ENCODE measurements at regions not wholly inside any gene's neighbourhood (a gene's known extent, or its start where the extent isn't known, plus 50 kb on each side); places are given as distances from the start of the nearest gene placed in this dataset.

DNA sequence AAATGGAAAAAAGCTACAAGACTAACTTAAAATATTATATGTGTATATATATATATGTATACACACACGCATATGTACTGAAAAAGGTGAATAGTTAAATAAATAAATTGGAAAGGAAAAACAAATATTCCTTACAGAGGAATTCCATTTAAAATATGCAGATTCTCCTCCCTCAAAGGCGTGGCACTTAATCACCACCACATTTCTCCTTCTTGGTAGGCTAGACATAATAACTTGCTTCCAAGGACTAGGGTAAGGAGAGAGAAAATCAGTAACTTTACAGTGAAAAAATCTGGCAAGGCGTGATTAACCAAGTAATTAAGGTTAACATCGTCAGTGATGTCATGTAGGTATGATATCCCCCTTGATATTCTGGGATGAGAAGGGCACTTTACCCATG lies 84.0 kb upstream of the USP25 start:
- 97 to 99% methylated on average over 2 to 3 of the region's 4 CpGs for WGBS, 2 experiments
- Histone ChIP-seq H3K27me3 (ENCODE audit: control insufficient read depth, insufficient read depth, low read length, poor library complexity, severe bottlenecking) (no peaks in the 10 kb centered on the region), H3K9me3 (ENCODE audit: control insufficient read depth, low read length) (no peaks in the 10 kb centered on the region), H3K27ac (ENCODE audit: insufficient read depth, low read depth, low read length, poor library complexity, severe bottlenecking) (no peak overlapping the region), H3K4me3 (ENCODE audit: insufficient read depth, low read depth, low read length) (no peak overlapping the region), H3K4me1 (ENCODE audit: control insufficient read depth, insufficient read depth, low read length) (no peaks in the 10 kb centered on the region), H3K36me3 (ENCODE audit: control insufficient read depth, insufficient read depth, low read length) (no peaks in the 10 kb centered on the region)

GRCh38 chr21:15650735-15651134 lies 79.0 kb upstream of the USP25 start:
- no peaks in the 10 kb centered on the region for H3K27me3 ChIP-seq (ENCODE audit: control insufficient read depth, insufficient read depth, low read length, poor library complexity, severe bottlenecking)
- no peaks in the 10 kb centered on the region for H3K9me3 ChIP-seq (ENCODE audit: control insufficient read depth, low read length)
- H3K27ac ChIP-seq (ENCODE audit: insufficient read depth, low read depth, low read length, poor library complexity, severe bottlenecking): no peak overlapping the region
- WGBS, 2 experiments: 93 to 97% methylated on average over 3 of the region's 3 CpGs
- no peaks in the 10 kb centered on the region for H3K36me3 ChIP-seq (ENCODE audit: control insufficient read depth, insufficient read depth, low read length)
- H3K4me1 ChIP-seq (ENCODE audit: control insufficient read depth, insufficient read depth, low read length): no peaks in the 10 kb centered on the region
- H3K4me3 ChIP-seq (ENCODE audit: insufficient read depth, low read depth, low read length): no peak overlapping the region

DNA sequence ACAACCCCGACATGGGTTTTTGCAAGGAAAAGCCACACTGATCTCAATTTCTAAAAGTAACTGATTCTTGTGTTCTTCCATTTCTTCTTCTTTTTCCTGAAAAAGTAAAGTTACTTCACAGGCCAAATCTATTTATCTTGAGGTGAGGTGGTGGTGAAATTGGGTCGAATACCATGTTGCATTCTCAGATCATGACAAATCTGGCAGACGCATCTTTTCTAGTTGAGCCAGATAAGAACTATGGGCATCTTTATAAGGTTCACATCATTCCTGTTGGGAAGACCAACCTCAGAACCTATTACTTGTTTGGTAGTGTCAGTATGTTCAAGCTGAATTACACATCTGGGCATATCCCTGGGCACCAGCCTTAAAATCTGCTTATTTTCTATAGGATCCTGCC lies 78.6 kb upstream of the USP25 start:
- no peaks in the 10 kb centered on the region for H3K9me3 ChIP-seq (ENCODE audit: control insufficient read depth, low read length)
- H3K36me3 ChIP-seq (ENCODE audit: control insufficient read depth, insufficient read depth, low read length): no peaks in the 10 kb centered on the region
- H3K4me3 ChIP-seq (ENCODE audit: insufficient read depth, low read depth, low read length): no peak overlapping the region
- H3K4me1 ChIP-seq (ENCODE audit: control insufficient read depth, insufficient read depth, low read length): no peaks in the 10 kb centered on the region
- no peaks in the 10 kb centered on the region for H3K27me3 ChIP-seq (ENCODE audit: control insufficient read depth, insufficient read depth, low read length, poor library complexity, severe bottlenecking)
- WGBS, 2 experiments: 64 to 65% methylated on average over 3 of the region's 3 CpGs
- no peak overlapping the region for H3K27ac ChIP-seq (ENCODE audit: insufficient read depth, low read depth, low read length, poor library complexity, severe bottlenecking)

GRCh38 chr21:15653710-15654109 lies 76.1 kb upstream of the USP25 start:
- WGBS, 2 experiments: 93 to 97% methylated on average over 2 of the region's 2 CpGs
- Histone ChIP-seq H3K4me3 (ENCODE audit: insufficient read depth, low read depth, low read length) (no peak overlapping the region), H3K9me3 (ENCODE audit: control insufficient read depth, low read length) (no peaks in the 10 kb centered on the region), H3K4me1 (ENCODE audit: control insufficient read depth, insufficient read depth, low read length) (no peaks in the 10 kb centered on the region), H3K36me3 (ENCODE audit: control insufficient read depth, insufficient read depth, low read length) (no peaks in the 10 kb centered on the region), H3K27me3 (ENCODE audit: control insufficient read depth, insufficient read depth, low read length, poor library complexity, severe bottlenecking) (no peaks in the 10 kb centered on the region), H3K27ac (ENCODE audit: insufficient read depth, low read depth, low read length, poor library complexity, severe bottlenecking) (no peak overlapping the region)

GRCh38 chr21:15654171-15654570 lies 75.6 kb upstream of the USP25 start:
- Histone ChIP-seq H3K36me3 (ENCODE audit: control insufficient read depth, insufficient read depth, low read length) (no peaks in the 10 kb centered on the region), H3K4me3 (ENCODE audit: insufficient read depth, low read depth, low read length) (no peak overlapping the region), H3K9me3 (ENCODE audit: control insufficient read depth, low read length) (no peaks in the 10 kb centered on the region), H3K27me3 (ENCODE audit: control insufficient read depth, insufficient read depth, low read length, poor library complexity, severe bottlenecking) (no peaks in the 10 kb centered on the region), H3K27ac (ENCODE audit: insufficient read depth, low read depth, low read length, poor library complexity, severe bottlenecking) (no peak overlapping the region), H3K4me1 (ENCODE audit: control insufficient read depth, insufficient read depth, low read length) (no peaks in the 10 kb centered on the region)
- 96% methylated on average over 6 of the region's 6 CpGs for WGBS, 2 experiments

DNA sequence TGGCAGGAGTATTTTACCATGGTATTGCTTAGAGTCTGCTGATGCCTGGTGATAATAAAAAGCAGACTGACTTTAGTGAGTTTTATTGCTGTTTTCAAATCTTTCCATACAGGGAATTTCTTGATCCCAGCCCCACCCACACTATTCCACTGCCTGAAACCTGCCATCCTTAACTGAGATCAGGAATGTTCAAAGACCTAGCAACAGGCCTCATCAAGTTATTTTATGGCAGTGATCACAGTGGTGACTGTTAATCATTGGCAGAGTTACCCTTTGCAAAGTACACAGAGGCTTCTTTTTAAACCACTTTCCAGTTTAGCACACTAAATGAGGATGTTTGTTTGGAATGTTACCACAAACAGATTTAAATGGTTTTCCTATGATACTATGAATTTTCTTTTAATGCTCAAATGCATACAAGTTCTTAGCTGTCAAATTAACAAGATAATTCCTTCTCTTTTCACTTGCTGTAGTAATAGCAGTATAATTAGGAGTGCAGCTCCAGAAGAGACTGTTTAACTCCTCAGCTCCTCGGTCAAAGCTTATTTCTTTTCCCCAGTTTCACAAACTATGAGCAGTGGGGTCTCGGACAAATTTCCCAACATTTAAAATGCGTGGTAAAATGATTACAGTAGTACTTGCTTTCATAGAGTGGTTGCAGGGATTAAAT lies 69.9 kb upstream of the USP25 start:
- Histone ChIP-seq H3K27ac (ENCODE audit: insufficient read depth, low read depth, low read length, poor library complexity, severe bottlenecking) (no peak overlapping the region), H3K4me3 (ENCODE audit: insufficient read depth, low read depth, low read length) (no peak overlapping the region)
- WGBS, 2 experiments: 95 to 100% methylated on average over 3 of the region's 3 CpGs

GRCh38 chr21:15660423-15660804 lies 69.4 kb upstream of the USP25 start:
- Histone ChIP-seq H3K36me3 (ENCODE audit: control insufficient read depth, insufficient read depth, low read length) (no peaks in the 10 kb centered on the region), H3K9me3 (ENCODE audit: control insufficient read depth, low read length) (no peaks in the 10 kb centered on the region), H3K27me3 (ENCODE audit: control insufficient read depth, insufficient read depth, low read length, poor library complexity, severe bottlenecking) (no peaks in the 10 kb centered on the region), H3K27ac (ENCODE audit: insufficient read depth, low read depth, low read length, poor library complexity, severe bottlenecking) (no peak overlapping the region), H3K4me1 (ENCODE audit: control insufficient read depth, insufficient read depth, low read length) (no peaks in the 10 kb centered on the region), H3K4me3 (ENCODE audit: insufficient read depth, low read depth, low read length) (no peak overlapping the region)
- WGBS, 2 experiments: 93 to 97% methylated on average over 2 of the region's 2 CpGs

More for the DNA sequence above, 69.9 kb upstream of the USP25 start:
- H3K27me3 ChIP-seq (ENCODE audit: control insufficient read depth, insufficient read depth, low read length, poor library complexity, severe bottlenecking): no peaks in the 10 kb centered on the region
- no peaks in the 10 kb centered on the region for H3K4me1 ChIP-seq (ENCODE audit: control insufficient read depth, insufficient read depth, low read length)
- no peaks in the 10 kb centered on the region for H3K36me3 ChIP-seq (ENCODE audit: control insufficient read depth, insufficient read depth, low read length)
- H3K9me3 ChIP-seq (ENCODE audit: control insufficient read depth, low read length): no peaks in the 10 kb centered on the region

GRCh38 chr21:15667010-15667409 lies 62.8 kb upstream of the USP25 start:
- no peaks in the 10 kb centered on the region for H3K4me1 ChIP-seq (ENCODE audit: control insufficient read depth, insufficient read depth, low read length)
- H3K27me3 ChIP-seq (ENCODE audit: control insufficient read depth, insufficient read depth, low read length, poor library complexity, severe bottlenecking): no peaks in the 10 kb centered on the region
- H3K36me3 ChIP-seq (ENCODE audit: control insufficient read depth, insufficient read depth, low read length): no peaks in the 10 kb centered on the region
- H3K27ac ChIP-seq (ENCODE audit: insufficient read depth, low read depth, low read length, poor library complexity, severe bottlenecking): no peak overlapping the region
- no peaks in the 10 kb centered on the region for H3K9me3 ChIP-seq (ENCODE audit: control insufficient read depth, low read length)
- 90 to 94% methylated on average over 1 of the region's 1 CpG for WGBS, 2 experiments
- H3K4me3 ChIP-seq (ENCODE audit: insufficient read depth, low read depth, low read length): no peak overlapping the region

GRCh38 chr21:15667819-15668218 lies 62.0 kb upstream of the USP25 start:
- H3K27ac ChIP-seq (ENCODE audit: insufficient read depth, low read depth, low read length, poor library complexity, severe bottlenecking): no peak overlapping the region
- no peaks in the 10 kb centered on the region for H3K4me1 ChIP-seq (ENCODE audit: control insufficient read depth, insufficient read depth, low read length)
- H3K27me3 ChIP-seq (ENCODE audit: control insufficient read depth, insufficient read depth, low read length, poor library complexity, severe bottlenecking): no peaks in the 10 kb centered on the region
- H3K9me3 ChIP-seq (ENCODE audit: control insufficient read depth, low read length): no peaks in the 10 kb centered on the region
- no peaks in the 10 kb centered on the region for H3K36me3 ChIP-seq (ENCODE audit: control insufficient read depth, insufficient read depth, low read length)
- H3K4me3 ChIP-seq (ENCODE audit: insufficient read depth, low read depth, low read length): no peak overlapping the region
- WGBS, 2 experiments: 93 to 96% methylated on average over 7 of the region's 7 CpGs

DNA sequence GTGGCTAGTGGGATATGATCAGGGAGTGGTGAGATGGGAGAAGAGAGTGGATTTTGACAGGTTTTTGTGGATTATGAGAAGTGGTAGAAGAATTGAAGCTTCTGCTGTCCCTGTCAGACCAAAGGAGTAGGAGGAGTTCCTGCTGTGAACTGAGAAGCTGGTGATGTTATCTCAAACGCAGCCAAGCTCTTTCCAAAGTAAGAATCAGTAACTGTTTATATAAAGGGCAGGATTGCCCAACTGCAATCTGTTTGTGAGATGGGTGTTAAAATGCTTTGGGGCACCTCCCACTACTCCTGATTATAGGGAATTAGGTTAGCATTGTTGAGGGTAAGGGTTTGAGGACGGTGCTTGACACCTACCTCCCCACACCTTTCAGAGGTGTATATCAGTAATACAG lies 60.5 kb upstream of the USP25 start:
- WGBS, 2 experiments: 56 to 63% methylated on average over 1 to 2 of the region's 2 CpGs
- Histone ChIP-seq H3K27ac (ENCODE audit: insufficient read depth, low read depth, low read length, poor library complexity, severe bottlenecking) (no peak overlapping the region), H3K9me3 (ENCODE audit: control insufficient read depth, low read length) (no peaks in the 10 kb centered on the region), H3K4me1 (ENCODE audit: control insufficient read depth, insufficient read depth, low read length) (no peaks in the 10 kb centered on the region), H3K36me3 (ENCODE audit: control insufficient read depth, insufficient read depth, low read length) (no peaks in the 10 kb centered on the region), H3K4me3 (ENCODE audit: insufficient read depth, low read depth, low read length) (no peak overlapping the region), H3K27me3 (ENCODE audit: control insufficient read depth, insufficient read depth, low read length, poor library complexity, severe bottlenecking) (no peaks in the 10 kb centered on the region)

DNA sequence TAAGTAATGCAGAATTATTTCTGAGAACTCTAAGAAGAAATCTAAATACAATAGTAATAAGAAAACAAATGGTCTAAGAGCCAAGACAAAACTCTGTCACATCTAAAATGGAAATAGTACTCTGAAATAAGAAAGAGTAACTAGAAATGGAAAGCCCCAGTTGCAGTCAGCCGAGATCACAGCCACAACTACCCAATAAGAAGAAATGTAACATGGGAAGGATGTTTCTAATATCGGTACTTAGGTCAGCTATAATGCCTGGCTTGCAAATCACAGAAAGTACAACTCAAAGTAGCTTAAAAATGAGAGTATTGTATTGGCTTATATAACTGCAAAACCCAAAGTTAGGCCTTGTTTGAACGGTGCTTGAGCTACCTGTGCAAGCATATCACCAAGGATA lies 58.6 kb upstream of the USP25 start:
- H3K4me1 ChIP-seq (ENCODE audit: control insufficient read depth, insufficient read depth, low read length): no peaks in the 10 kb centered on the region
- H3K27ac ChIP-seq (ENCODE audit: insufficient read depth, low read depth, low read length, poor library complexity, severe bottlenecking): no peak overlapping the region
- no peaks in the 10 kb centered on the region for H3K9me3 ChIP-seq (ENCODE audit: control insufficient read depth, low read length)
- H3K36me3 ChIP-seq (ENCODE audit: control insufficient read depth, insufficient read depth, low read length): no peaks in the 10 kb centered on the region
- no peak overlapping the region for H3K4me3 ChIP-seq (ENCODE audit: insufficient read depth, low read depth, low read length)
- 90 to 95% methylated on average over 2 to 3 of the region's 3 CpGs for WGBS, 2 experiments
- no peaks in the 10 kb centered on the region for H3K27me3 ChIP-seq (ENCODE audit: control insufficient read depth, insufficient read depth, low read length, poor library complexity, severe bottlenecking)
